SK-N-SH (cell line): ENCODE measurements at regions not wholly inside any gene's neighbourhood (a gene's known extent, or its start where the extent isn't known, plus 50 kb on each side); places are given as distances from the start of the nearest gene placed in this dataset.

ENCODE experiments used
- CTCF ChIP-seq: fragments of 200-600 bp; sonication (generic); IDR thresholded peaks from 2 replicates; pipeline ENCODE4 v1.6.1; 2017; ENCODE audit warnings: antibody characterized with exemption, mild to moderate bottlenecking, moderate library complexity
- EP300 ChIP-seq, 2 experiments: IDR thresholded peaks; 2 replicates each; pipeline versions ENCODE4 v1.4.0 to v1.6.1; 2012; ENCODE audit warnings: borderline replicate concordance in 1 of 2, low read depth in 1 of 2, low read length in 1 of 2
- EZH2phosphoT487 ChIP-seq: fragments of 200-600 bp; sonication (generic); IDR thresholded peaks from 2 replicates; pipeline ENCODE4 v1.6.1; 2017; ENCODE audit warnings: low read depth, mixed run types, mild to moderate bottlenecking, antibody characterized with exemption, moderate library complexity, borderline replicate concordance
- JUND ChIP-seq: IDR thresholded peaks from 2 replicates; pipeline ENCODE4 v1.4.0; 2012
- MXI1 ChIP-seq: IDR thresholded peaks from 2 replicates; pipeline ENCODE4 v1.6.1; 2012; ENCODE audit warnings: mild to moderate bottlenecking, low read depth, low read length, improper control_type of control experiment
- PBX3 ChIP-seq: IDR thresholded peaks from 2 replicates; pipeline ENCODE4; 2012
- POLR2AphosphoS5 ChIP-seq: IDR thresholded peaks from 2 replicates; pipeline ENCODE4 v1.6.1; 2012; ENCODE audit warnings: low read depth, low read length
- RCOR1 ChIP-seq: fragments of 150-350 bp; IDR thresholded peaks from 2 replicates; pipeline ENCODE4 v1.6.1; 2017; ENCODE audit warnings: antibody characterized with exemption, low read length
- SIN3A ChIP-seq: IDR thresholded peaks from 2 replicates; pipeline ENCODE4 v1.6.1; 2012; ENCODE audit warnings: low read depth, mild to moderate bottlenecking, low read length, moderate library complexity, borderline replicate concordance

GRCh38 chr1:4144349-4144971, 244.4 kb upstream of the C1orf174 start:
- TF ChIP-seq RCOR1 (no peak), CTCF (no peak), MXI1 (no peak), POLR2AphosphoS5 (no peak), EP300 (IDR thresholded peaks at IDR 0.05; ENCODE audit: borderline replicate concordance in 1 of 2, low read depth in 1 of 2, low read length in 1 of 2) (no peak), PBX3 (no peak), SIN3A (no peak), EZH2phosphoT487 (no peak), JUND (no peak)
